ENCODE measurements at regions not wholly inside any gene's neighbourhood (a gene's known extent, or its start where the extent isn't known, plus 50 kb on each side); places are given as distances from the start of the nearest gene placed in this dataset.

DNA sequence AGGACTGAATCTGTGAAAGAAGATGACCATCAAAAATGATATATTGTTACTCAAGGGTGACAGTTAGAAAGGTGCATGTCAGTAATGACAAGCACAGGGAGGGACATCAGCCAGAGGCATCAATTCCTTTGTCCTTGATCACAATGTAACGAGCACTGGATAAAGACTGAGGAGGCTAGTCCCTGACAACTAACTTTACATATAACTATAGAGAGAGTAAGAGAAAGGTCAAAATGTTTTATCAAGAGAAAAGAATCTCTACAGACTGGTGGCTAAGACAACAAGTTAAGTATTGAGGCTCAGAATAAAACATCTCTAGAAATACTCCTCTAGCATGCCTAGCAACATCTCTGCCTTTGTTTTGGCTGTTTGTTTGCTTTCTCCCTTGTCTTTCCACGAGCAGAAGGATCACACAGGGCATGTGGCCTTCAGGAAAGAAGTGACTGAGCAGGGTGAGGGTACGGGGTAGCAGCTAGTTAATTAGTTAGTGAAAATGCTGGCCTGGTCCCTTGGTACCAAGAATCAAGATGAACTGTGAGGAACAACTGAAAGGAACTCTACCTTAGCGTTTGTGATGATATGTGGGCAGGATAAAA, 724.1 kb upstream of the MEF2C start:
- DNase-seq: no peak

GRCh38 chr5:89604342-89604741, 721.4 kb upstream of the MEF2C start:
- DNase-seq: no peak

GRCh38 chr5:89601880-89602279, 718.9 kb upstream of the MEF2C start:
- DNase-seq: no peak

- no peak for DNase-seq
Measured at GRCh38 chr5:89597878-89598277, 714.9 kb upstream of the MEF2C start.

DNA sequence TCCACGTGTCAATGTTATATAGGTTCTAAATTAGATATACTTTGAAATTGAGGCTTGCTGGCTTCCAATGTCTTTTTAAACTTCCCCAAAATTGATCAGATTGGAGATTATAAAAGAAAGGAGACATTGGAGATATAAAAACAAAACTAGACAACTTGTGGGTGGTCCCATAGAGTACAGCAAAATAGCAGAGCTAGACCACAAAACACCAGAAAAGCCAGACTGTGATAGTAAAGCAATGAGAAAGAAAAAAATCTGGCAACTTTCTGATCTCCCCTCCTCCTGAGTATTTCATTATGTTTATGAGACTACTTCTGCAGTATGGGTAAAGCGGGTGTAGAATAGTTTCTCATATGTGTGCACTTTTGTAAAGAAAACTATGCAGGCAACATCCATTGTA, 713.8 kb upstream of the MEF2C start:
- no peak for DNase-seq

DNA sequence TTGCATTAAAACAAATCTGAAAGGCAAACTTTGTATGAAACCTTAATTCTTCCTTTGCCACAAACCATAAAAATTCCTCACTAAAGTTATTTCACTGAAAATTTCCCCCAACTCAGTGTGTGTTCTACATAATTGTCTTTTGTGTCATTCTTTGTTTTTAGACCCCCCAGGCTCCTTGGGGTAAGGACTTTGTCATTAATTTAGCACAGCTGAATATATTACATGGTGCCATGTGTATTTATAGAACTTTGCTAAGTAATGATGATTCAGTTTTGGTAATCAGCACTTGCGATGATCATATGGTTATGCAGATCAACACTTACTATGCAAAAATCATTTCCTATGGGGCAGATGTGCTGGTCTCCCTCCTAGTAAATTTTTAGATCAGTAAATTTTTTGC, 712.1 kb upstream of the MEF2C start:
- DNase-seq: no peak

- no peak for DNase-seq
Measured at GRCh38 chr5:89584339-89584956, 701.5 kb upstream of the MEF2C start.

DNA sequence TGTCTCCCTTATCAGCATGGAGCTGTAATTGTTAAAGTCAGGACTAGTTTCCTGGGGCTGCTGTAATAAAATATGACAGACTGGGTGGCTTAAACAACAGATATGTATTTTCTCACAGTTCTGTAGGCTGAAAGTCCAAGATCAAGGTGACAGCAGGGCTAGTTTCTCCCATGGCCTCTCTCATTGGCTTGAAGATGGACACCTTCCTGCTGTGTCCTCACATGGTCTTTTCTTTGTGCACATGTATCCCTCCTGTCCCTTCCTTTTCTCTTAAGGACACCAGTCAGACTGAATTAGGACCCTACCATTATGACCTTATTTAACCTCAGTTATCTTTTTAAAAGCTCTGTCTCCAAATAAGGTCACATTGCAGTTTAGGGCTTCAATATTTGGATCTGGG, 700.5 kb upstream of the MEF2C start:
- no peak for DNase-seq

DNA sequence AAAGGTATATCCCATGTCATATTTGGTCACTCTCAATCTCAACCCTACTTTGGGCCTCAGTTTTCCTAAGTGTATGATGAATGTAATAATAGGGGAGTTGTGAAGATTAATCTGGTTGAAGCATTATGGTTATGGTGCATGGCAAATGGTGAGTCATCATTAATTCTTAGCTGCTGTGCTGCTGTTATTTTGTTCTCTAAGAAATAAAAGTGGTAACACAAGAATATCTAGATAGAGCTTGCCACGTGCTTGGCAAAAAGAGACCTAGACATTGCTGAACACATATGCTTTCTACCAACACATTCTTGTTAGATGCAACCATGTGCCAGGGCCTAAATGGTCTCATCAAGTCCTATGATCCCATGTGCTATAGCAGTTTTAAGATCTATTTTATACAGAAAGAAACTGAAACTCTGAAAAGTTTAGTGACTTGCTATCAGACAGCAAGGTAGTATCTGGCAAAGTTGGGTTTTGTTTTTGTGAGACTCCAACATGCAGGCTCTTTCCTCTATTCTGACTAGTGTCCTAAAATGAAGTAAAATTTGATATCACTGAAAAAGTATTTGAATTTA, 699.9 kb upstream of the MEF2C start:
- DNase-seq: no peak

- no peak for DNase-seq
Measured at GRCh38 chr5:89580976-89581375, 698.0 kb upstream of the MEF2C start.

GRCh38 chr5:89575319-89575718, 692.3 kb upstream of the MEF2C start:
- DNase-seq: no peak

GRCh38 chr5:89573345-89573744, 690.4 kb upstream of the MEF2C start:
- no peak for DNase-seq

GRCh38 chr5:89572696-89573095, 689.7 kb upstream of the MEF2C start:
- no peak for DNase-seq

DNA sequence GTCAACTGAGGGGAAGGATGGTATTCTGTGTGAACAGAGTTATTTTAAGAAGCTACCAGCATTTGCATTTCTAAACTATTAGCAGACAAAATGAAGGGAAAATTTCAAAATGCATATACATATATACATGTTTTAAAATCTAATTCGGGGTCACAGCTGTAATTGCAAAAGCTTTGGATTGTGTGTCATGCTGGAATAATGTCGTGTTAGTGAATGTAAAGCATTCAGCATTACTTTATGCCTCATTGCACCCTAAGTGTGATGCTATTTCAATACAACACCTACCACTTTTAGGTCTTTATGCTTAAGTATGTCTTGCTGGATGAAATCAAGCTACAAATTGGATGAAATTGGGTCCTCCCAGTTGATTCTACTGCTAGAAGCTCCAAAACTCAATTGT, 687.6 kb upstream of the MEF2C start:
- DNase-seq: no peak

- no peak for DNase-seq
Measured at GRCh38 chr5:89566340-89566739, 683.4 kb upstream of the MEF2C start.

DNA sequence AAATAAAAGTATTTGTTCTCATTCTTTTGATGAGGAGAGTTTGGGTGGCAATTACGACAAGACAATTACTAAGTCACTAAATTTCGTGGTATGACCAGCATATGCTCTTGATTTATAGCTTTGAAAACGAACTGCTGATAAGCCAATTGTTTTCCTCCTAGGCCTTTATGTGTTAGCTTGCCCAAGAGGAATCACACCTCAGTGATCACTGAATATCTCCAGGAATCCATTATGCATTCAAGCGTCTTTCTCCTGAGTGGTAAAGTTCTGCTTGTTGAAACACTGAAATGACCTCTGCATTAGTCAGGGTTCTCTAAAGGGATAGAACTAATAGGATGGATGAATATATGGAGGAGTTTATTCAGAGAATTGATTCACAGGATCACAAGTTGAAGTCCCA, 677.7 kb upstream of the MEF2C start:
- no peak for DNase-seq

- no peak for DNase-seq
Measured at GRCh38 chr5:89556215-89556913, 673.4 kb upstream of the MEF2C start.

- DNase-seq: no peak
Measured at GRCh38 chr5:89546657-89547056, 663.7 kb upstream of the MEF2C start.

- DNase-seq: no peak
Measured at GRCh38 chr5:89545626-89546025, 662.6 kb upstream of the MEF2C start.

- DNase-seq: no peak
Measured at GRCh38 chr5:89545076-89545475, 662.1 kb upstream of the MEF2C start.

DNA sequence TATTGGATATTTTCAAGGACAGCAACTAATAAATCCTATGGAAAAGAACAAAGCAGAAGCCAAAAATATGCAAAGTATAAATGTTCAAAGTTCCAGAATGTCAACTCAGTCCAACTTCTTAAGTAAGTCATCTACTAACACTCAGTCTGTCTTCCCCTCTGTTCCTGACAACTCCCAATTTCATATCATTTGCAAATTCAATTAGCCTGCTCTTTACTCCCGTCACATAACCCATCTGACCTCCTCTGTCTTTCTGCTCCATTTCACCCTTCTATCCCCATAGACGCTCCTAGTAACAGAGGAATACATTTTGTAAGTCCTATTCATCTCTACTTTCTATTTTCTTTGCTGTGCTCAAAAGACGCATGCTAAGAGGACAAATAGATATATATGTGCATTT, 659.8 kb upstream of the MEF2C start:
- DNase-seq: no peak

DNA sequence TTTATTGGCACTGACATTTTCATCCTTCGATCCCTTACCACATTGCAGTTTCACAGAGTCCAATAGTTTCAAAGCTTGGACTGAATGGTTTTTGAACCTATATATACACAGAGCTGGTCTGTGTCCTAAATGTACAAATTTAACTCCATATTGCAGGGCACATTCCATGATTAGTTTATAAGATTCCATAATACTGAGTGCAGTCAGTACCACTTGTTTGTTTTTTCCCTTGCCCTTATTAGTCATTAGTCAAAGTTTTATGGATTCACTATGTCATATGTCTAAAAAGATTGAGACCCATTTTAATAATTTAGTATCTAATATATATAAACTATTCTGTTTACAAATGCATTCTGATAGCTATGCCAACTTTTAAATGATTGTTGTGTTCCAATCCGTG, 654.8 kb upstream of the MEF2C start:
- no peak for DNase-seq

GRCh38 chr5:89536020-89536419, 653.0 kb upstream of the MEF2C start:
- no peak for DNase-seq

GRCh38 chr5:89535411-89535810, 652.4 kb upstream of the MEF2C start:
- DNase-seq: no peak
